ENCODE measurements at regions not wholly inside any gene's neighbourhood (a gene's known extent, or its start where the extent isn't known, plus 50 kb on each side); places are given as distances from the start of the nearest gene placed in this dataset.

- Histone ChIP-seq H2BK15ac (ENCODE audit: low read depth, low read length) (no peak overlapping the region), H2AK5ac (ENCODE audit: low read depth, low read length) (no peak overlapping the region), H3K9me1 (ENCODE audit: insufficient read depth, low read length) (no peaks in the 10 kb centered on the region), H3K4me3 (ENCODE audit: insufficient read depth, low read depth, low read length) (no peak overlapping the region), H3K4me1 (ENCODE audit: control insufficient read depth, insufficient read depth, low read length) (no peaks in the 10 kb centered on the region), H3K79me1 (ENCODE audit: low read depth in 1 of 2, low read length in 2 of 2) (no peaks in the 10 kb centered on the region), H2AFZ (replicated peaks; ENCODE audit: low read length, poor library complexity) (no peak overlapping the region), H3K23ac (ENCODE audit: low read depth, low read length) (no peak overlapping the region), H2BK20ac (ENCODE audit: low read depth, low read length) (no peak overlapping the region), H4K8ac (ENCODE audit: low read depth in 2 of 2, low read length in 2 of 2) (no peak overlapping the region), H2AK9ac (replicated peaks; ENCODE audit: low read depth, low read length, poor library complexity) (no peak overlapping the region), H2BK120ac (ENCODE audit: low read depth, low read length) (no peak overlapping the region), H4K91ac (ENCODE audit: insufficient read depth, low read depth, low read length) (no peak overlapping the region), H3K27me3 (ENCODE audit: control insufficient read depth, insufficient read depth, low read length) (no peaks in the 10 kb centered on the region), H3K56ac (ENCODE audit: extremely low read depth, insufficient read depth, low read length) (no peak overlapping the region), H3K4me2 (ENCODE audit: low read depth, low read length) (no peak overlapping the region), H4K5ac (ENCODE audit: low read depth, low read length) (no peak overlapping the region), H3K9ac (ENCODE audit: low read depth, low read length) (no peak overlapping the region), H3K18ac (ENCODE audit: low read depth, low read length) (no peak overlapping the region), H3K9me3 (ENCODE audit: control insufficient read depth, insufficient read depth, low read length) (no peaks in the 10 kb centered on the region; the same call in 1 of the 2 replicates), H2BK5ac (ENCODE audit: low read depth, low read length, poor library complexity, severe bottlenecking) (no peak overlapping the region), H4K20me1 (ENCODE audit: insufficient read depth, low read length) (no peaks in the 10 kb centered on the region), H3K14ac (replicated peaks; ENCODE audit: low read depth, low read length) (no peak overlapping the region), H3K27ac (ENCODE audit: insufficient read depth, low read length) (no peak overlapping the region), H3K4ac (ENCODE audit: low read depth, low read length) (no peak overlapping the region), H3K36me3 (ENCODE audit: control insufficient read depth, insufficient read depth, low read length) (no peaks in the 10 kb centered on the region)
- DNase-seq (no peak), ATAC-seq (ENCODE audit: low read depth) (no peak)
- dilution Hi-C loops (cut with HindIII; ENCODE audit: low sequenced_read_pairs, unreplicated experiment): no loop called here
- intact Hi-C loops (cut with micrococcal nuclease): no loop called here
- TF ChIP-seq BHLHE40 (IDR thresholded peaks at IDR 0.05; ENCODE audit: low read depth, low read length) (no peak), NFE2L2 (IDR thresholded peaks at IDR 0.05; ENCODE audit: low read depth, low read length) (no peak), USF2 (IDR thresholded peaks at IDR 0.05; ENCODE audit: low read depth, low read length) (no peak), CHD1 (IDR thresholded peaks at IDR 0.05; ENCODE audit: low read depth, low read length) (no peak), RFX5 (IDR thresholded peaks at IDR 0.05; ENCODE audit: low read depth, low read length) (no peak), SMC3 (IDR thresholded peaks at IDR 0.05; ENCODE audit: low read depth, low read length) (no peak), FOS (IDR thresholded peaks at IDR 0.05; ENCODE audit: low read depth, low read length) (no peak)
- TF ChIP-seq, protein P1, sequence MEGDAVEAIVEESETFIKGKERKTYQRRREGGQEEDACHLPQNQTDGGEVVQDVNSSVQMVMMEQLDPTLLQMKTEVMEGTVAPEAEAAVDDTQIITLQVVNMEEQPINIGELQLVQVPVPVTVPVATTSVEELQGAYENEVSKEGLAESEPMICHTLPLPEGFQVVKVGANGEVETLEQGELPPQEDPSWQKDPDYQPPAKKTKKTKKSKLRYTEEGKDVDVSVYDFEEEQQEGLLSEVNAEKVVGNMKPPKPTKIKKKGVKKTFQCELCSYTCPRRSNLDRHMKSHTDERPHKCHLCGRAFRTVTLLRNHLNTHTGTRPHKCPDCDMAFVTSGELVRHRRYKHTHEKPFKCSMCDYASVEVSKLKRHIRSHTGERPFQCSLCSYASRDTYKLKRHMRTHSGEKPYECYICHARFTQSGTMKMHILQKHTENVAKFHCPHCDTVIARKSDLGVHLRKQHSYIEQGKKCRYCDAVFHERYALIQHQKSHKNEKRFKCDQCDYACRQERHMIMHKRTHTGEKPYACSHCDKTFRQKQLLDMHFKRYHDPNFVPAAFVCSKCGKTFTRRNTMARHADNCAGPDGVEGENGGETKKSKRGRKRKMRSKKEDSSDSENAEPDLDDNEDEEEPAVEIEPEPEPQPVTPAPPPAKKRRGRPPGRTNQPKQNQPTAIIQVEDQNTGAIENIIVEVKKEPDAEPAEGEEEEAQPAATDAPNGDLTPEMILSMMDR (conservative IDR thresholded peaks at IDR 0.05; ENCODE audit: low read depth, low read length): no peak
- WGBS, 2 experiments (ENCODE audit: extremely low coverage in 2 of 2, insufficient read length in 1 of 2): 62% methylated on average over 3 of the region's 21 CpGs; no CpG with 5 or more reads in 1 of the 2 experiments
- in situ Hi-C loops (cut with MboI; ENCODE audit: low sequenced_read_pairs): loop anchor here (25.0 kb wide), 1 partner anchor 1231 kb away; no protein-coding TSS in a partner anchor
- BruUV-seq (replicated peaks): no TSS peak
- ChIA-PET CTCF (no interaction called here), POLR2A (ENCODE audit: unreplicated experiment) (no interaction called here)
Observed at GRCh38 chr3:86731501-86731901, 259.4 kb downstream of the VGLL3 start.
